Loucy (cell line): ENCODE measurements at regions not wholly inside any gene's neighbourhood (a gene's known extent, or its start where the extent isn't known, plus 50 kb on each side); places are given as distances from the start of the nearest gene placed in this dataset.
"Not testable (repeated sequence)": the region's sequence is repeated elsewhere in the genome, so short reads cannot be mapped to it uniquely, and the experiment has no call there.

Experiments
- EZH2phosphoT487 ChIP-seq: fragments of 200-600 bp; IDR thresholded peaks from 2 replicates; pipeline ENCODE4 v1.6.1; 2018; ENCODE audit warnings: antibody characterized with exemption, mild to moderate bottlenecking, moderate library complexity, borderline replicate concordance
- TF ChIP-seq, protein P1 (sequence below): fragments of 200-600 bp; sonication (generic); conservative IDR thresholded peaks from 2 replicates; pipeline ENCODE4 v1.5.1; 2014; ENCODE audit warnings: mild to moderate bottlenecking, antibody characterized with exemption, low read length

- TF ChIP-seq, protein P1, sequence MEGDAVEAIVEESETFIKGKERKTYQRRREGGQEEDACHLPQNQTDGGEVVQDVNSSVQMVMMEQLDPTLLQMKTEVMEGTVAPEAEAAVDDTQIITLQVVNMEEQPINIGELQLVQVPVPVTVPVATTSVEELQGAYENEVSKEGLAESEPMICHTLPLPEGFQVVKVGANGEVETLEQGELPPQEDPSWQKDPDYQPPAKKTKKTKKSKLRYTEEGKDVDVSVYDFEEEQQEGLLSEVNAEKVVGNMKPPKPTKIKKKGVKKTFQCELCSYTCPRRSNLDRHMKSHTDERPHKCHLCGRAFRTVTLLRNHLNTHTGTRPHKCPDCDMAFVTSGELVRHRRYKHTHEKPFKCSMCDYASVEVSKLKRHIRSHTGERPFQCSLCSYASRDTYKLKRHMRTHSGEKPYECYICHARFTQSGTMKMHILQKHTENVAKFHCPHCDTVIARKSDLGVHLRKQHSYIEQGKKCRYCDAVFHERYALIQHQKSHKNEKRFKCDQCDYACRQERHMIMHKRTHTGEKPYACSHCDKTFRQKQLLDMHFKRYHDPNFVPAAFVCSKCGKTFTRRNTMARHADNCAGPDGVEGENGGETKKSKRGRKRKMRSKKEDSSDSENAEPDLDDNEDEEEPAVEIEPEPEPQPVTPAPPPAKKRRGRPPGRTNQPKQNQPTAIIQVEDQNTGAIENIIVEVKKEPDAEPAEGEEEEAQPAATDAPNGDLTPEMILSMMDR = not testable (repeated sequence)
- not testable (repeated sequence) for TF ChIP-seq EZH2phosphoT487
Observed at GRCh38 chr14:62521309-62521708, 523.9 kb downstream of the KCNH5 start.
